K562 (cell line): ENCODE measurements at regions not wholly inside any gene's neighbourhood (a gene's known extent, or its start where the extent isn't known, plus 50 kb on each side); places are given as distances from the start of the nearest gene placed in this dataset.

Experiments
- ATAC-seq: fragments of 200-7000 bp; cut with Tn5 transposase; 3 replicates; pipeline ENCODE4 v1.9.1; 2020; ENCODE audit warnings: moderate library complexity
- BruUV-seq: library from RNA; stranded (reverse); fragments of 400-500 nt; replicated peaks from 2 replicates; lab custom pipeline; 2021; lab: Mats Ljungman, UMichigan
- CTCF ChIA-PET: fragments of 300-600 bp; formaldehyde crosslinking; extraction: SDS; loops from one replicate; lab custom pipeline; 2021; ENCODE audit warnings: low intra/inter-chr PET ratio; lab: Yijun Ruan, JAX
- POLR2A ChIA-PET: fragments of 300-600, 350-650 bp; sonication (Branson Sonifier 250); formaldehyde crosslinking; extraction: SDS; loops from one replicate; lab custom pipeline; 2021; ENCODE audit warnings: antibody characterized with exemption, inconsistent platforms; lab: Yijun Ruan, JAX
- DNase-seq, 4 experiments: peaks; one replicate each; pipeline versions ENCODE4 v3.0.0 to v3.0.0-alpha.2; 2011 to 2018; ENCODE audit warnings: low spot score in 3 of 4, mixed read lengths in 3 of 4; ENCODE audit errors: extremely low read depth in 1 of 4
- FAIRE-seq: peaks from 2 replicates; lab custom pipeline; 2011; peaks lifted over from hg19 to GRCh38; lab: Jason Lieb, UNC
- H2AFZ ChIP-seq: 2 replicates; pipeline ENCODE4 v1.6.0; 2011; ENCODE audit warnings: low read depth, low read length, control low read depth, inconsistent platforms
- H3K27ac ChIP-seq: fragments of 200-600 bp; 3 replicates; pipeline ENCODE4 v1.8.0; 2011; ENCODE audit warnings: low read depth, mild to moderate bottlenecking, control low read depth, inconsistent platforms, low read length, moderate library complexity, mixed read lengths; ENCODE audit errors: extremely low read depth
- H3K27me3 ChIP-seq, 2 experiments: fragments of 300-600 bp in 1 of 2; 2 replicates in 1 of 2; 3 replicates in 1 of 2; pipeline versions ENCODE4 v1.6.0 to v1.8.0; 2011; ENCODE audit warnings: inconsistent platforms in 2 of 2, low read length in 2 of 2, mild to moderate bottlenecking in 1 of 2, mixed read lengths in 1 of 2, moderate library complexity in 1 of 2; ENCODE audit not compliant: control insufficient read depth in 2 of 2, insufficient read depth in 2 of 2
- H3K36me3 ChIP-seq: fragments of 300-600 bp; 3 replicates; pipeline ENCODE4 v1.8.0; 2011; ENCODE audit warnings: mild to moderate bottlenecking, low read length, inconsistent platforms; ENCODE audit not compliant: control insufficient read depth, insufficient read depth
- H3K4me1 ChIP-seq, 2 experiments: fragments of 200-600 bp in 1 of 2; replicated peaks in 1 of 2; 2 replicates in 1 of 2; 3 replicates in 1 of 2; pipeline versions ENCODE4 v1.5.1 to v1.8.0; 2011; ENCODE audit warnings: inconsistent platforms in 2 of 2, low read length in 2 of 2, mild to moderate bottlenecking in 1 of 2, mixed read lengths in 1 of 2, moderate library complexity in 1 of 2; ENCODE audit not compliant: control insufficient read depth in 2 of 2, insufficient read depth in 2 of 2
- H3K4me2 ChIP-seq: 2 replicates; pipeline ENCODE4 v1.6.1; 2011; ENCODE audit warnings: low read length, control low read depth, inconsistent platforms, mixed read lengths; ENCODE audit not compliant: insufficient read depth
- H3K4me3 ChIP-seq: fragments of 200-600 bp; sonication (generic), shearing (Covaris generic); 2 replicates; pipeline ENCODE4 v1.5.1; 2016; ENCODE audit warnings: control low read depth, inconsistent platforms
- H3K79me2 ChIP-seq: fragments of 200-600 bp; 3 replicates; pipeline ENCODE4 v1.8.0; 2011; ENCODE audit warnings: low read length, inconsistent platforms; ENCODE audit not compliant: control insufficient read depth, insufficient read depth
- H3K9ac ChIP-seq, 2 experiments: 2 replicates each; pipeline versions ENCODE4 v1.6.0 to v1.6.1; 2011; ENCODE audit warnings: low read depth in 2 of 2, low read length in 2 of 2, control low read depth in 1 of 2, inconsistent platforms in 1 of 2, mild to moderate bottlenecking in 1 of 2, mixed read lengths in 1 of 2; ENCODE audit not compliant: insufficient read depth in 1 of 2
- H3K9me1 ChIP-seq: one replicate; pipeline ENCODE4 v1.6.0; 2011; ENCODE audit warnings: inconsistent platforms, mild to moderate bottlenecking, low read length, moderate library complexity; ENCODE audit not compliant: control insufficient read depth, insufficient read depth
- H3K9me3 ChIP-seq: replicated peaks from 2 replicates; pipeline ENCODE4 v1.5.1; 2011; ENCODE audit warnings: low read depth, low read length, inconsistent platforms; ENCODE audit not compliant: control insufficient read depth, insufficient read depth
- H4K20me1 ChIP-seq: replicated peaks from 2 replicates; pipeline ENCODE4 v1.6.1; 2011; ENCODE audit warnings: low read length, inconsistent platforms, mixed read lengths; ENCODE audit not compliant: control insufficient read depth, insufficient read depth
- RAD21 ChIP-seq, 2 experiments: fragments of 250-450 bp in 1 of 2; fragments of 450-650 bp in 1 of 2; sonication (Bioruptor Pico) in 1 of 2; formaldehyde crosslinking in 1 of 2; IDR thresholded peaks in 1 of 2; conservative IDR thresholded peaks in 1 of 2; 2 replicates each; pipeline versions ENCODE4 v1.4.0 to v1.8.0; 2020 to 2022; ENCODE audit warnings: mild to moderate bottlenecking in 2 of 2, moderate library complexity in 1 of 2
- WGBS: fragments of 100-300 bp; shearing (Covaris generic); methylation state at CpG from one replicate; pipeline ENCODE4 v1.1.6; 2016; ENCODE audit warnings: low coverage, mixed read lengths; ENCODE audit not compliant: insufficient coverage; ENCODE audit errors: missing lambda C conversion rate; 5-methylcytosine and 5-hydroxymethylcytosine counted together
- in situ Hi-C: fragments of 300-500 bp; cut with MboI; formaldehyde crosslinking; loops from 4 replicates; pipeline ENCODE4 v1.15.0; 2018; ENCODE audit warnings: inconsistent platforms, mixed read lengths
- intact Hi-C: fragments of 100-400 bp; cut with micrococcal nuclease; formaldehyde crosslinking; loops from 2 replicates; pipeline ENCODE4 v1.14.2; 2022
- TF ChIP-seq, protein P1 (sequence below): fragments of 250-450 bp; sonication (Bioruptor Pico); IDR thresholded peaks from 2 replicates; pipeline ENCODE4 v1.4.0; 2020; ENCODE audit warnings: mild to moderate bottlenecking, moderate library complexity, borderline replicate concordance

DNA sequence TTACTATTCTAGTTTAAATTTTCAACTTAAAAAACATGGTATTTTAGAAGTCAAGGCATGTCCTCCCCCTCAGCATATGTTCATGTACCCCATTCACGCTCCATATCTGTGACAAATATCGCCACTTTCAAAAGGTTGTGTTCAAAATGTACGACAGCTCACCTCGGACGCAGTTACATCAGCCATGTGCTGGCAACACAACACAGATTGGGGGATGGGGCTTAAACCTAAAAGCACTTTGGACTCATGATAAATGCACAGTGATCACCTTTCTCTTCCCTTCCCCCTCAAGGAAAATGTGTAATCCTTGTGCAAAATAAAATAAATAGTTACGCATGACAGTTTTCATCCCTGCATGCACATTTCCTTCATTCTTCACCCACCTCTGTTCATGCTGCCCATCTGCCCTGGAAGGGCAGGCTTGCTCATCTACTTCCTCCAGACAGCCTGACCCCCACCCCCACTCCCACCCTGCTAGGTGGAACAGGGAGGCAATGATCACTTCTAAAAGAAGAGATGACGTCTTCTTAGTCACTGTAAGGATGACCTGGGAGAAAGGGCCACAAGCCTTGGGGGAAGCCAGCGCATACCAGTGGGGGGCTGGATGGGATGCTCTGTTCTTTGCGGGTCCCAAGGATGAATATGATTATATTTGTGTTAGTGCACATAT lies 271.4 kb upstream of the SEMA6D start:
- H3K36me3 ChIP-seq, result no peaks in the 10 kb centered on the region
- no peak overlapping the region for H3K4me3 ChIP-seq
- FAIRE-seq (no peak), ATAC-seq (no peak), DNase-seq (no peak)
- H3K4me2 ChIP-seq, result no peak overlapping the region
- H2AFZ ChIP-seq, result no peak overlapping the region
- BruUV-seq, result no TSS peak
- no peaks in the 10 kb centered on the region for H3K9me1 ChIP-seq
- H4K20me1 ChIP-seq, result no peaks in the 10 kb centered on the region
- no peaks in the 10 kb centered on the region for H3K9me3 ChIP-seq
- ChIA-PET CTCF (no interaction called here), POLR2A (no interaction called here)
- no peak overlapping the region for H3K27ac ChIP-seq
- H3K9ac ChIP-seq, result no peak overlapping the region
- H3K27me3 ChIP-seq, result no peaks in the 10 kb centered on the region
- H3K4me1 ChIP-seq, result no peaks in the 10 kb centered on the region
- intact Hi-C loops (no loop called here), in situ Hi-C loops (no loop called here)
- TF ChIP-seq RAD21 (CRISPR knock-in tag; conservative IDR thresholded peaks at IDR 0.05 in 1 of 2, IDR thresholded peaks at IDR 0.05 in 1 of 2), result no peak
- TF ChIP-seq, protein P1, sequence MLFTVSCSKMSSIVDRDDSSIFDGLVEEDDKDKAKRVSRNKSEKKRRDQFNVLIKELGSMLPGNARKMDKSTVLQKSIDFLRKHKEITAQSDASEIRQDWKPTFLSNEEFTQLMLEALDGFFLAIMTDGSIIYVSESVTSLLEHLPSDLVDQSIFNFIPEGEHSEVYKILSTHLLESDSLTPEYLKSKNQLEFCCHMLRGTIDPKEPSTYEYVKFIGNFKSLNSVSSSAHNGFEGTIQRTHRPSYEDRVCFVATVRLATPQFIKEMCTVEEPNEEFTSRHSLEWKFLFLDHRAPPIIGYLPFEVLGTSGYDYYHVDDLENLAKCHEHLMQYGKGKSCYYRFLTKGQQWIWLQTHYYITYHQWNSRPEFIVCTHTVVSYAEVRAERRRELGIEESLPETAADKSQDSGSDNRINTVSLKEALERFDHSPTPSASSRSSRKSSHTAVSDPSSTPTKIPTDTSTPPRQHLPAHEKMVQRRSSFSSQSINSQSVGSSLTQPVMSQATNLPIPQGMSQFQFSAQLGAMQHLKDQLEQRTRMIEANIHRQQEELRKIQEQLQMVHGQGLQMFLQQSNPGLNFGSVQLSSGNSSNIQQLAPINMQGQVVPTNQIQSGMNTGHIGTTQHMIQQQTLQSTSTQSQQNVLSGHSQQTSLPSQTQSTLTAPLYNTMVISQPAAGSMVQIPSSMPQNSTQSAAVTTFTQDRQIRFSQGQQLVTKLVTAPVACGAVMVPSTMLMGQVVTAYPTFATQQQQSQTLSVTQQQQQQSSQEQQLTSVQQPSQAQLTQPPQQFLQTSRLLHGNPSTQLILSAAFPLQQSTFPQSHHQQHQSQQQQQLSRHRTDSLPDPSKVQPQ (CRISPR knock-in tag), result no peak
- no peaks in the 10 kb centered on the region for H3K79me2 ChIP-seq
- WGBS, result 1% methylated on average over 9 of the region's 9 CpGs
